ENCODE measurements at regions not wholly inside any gene's neighbourhood (a gene's known extent, or its start where the extent isn't known, plus 50 kb on each side); places are given as distances from the start of the nearest gene placed in this dataset.

GRCh38 chr2:7701791-7702190 is 784.6 kb downstream of the RNF144A start:
- TF ChIP-seq CTCF (IDR thresholded peaks at IDR 0.05; ENCODE audit: low read length, missing control alignments), result no peak
- DNase-seq (ENCODE audit: low read depth), result no peak
- no peak overlapping the region for H3K4me3 ChIP-seq (replicated peaks; ENCODE audit: low read depth, low read length)

- TF ChIP-seq CTCF (IDR thresholded peaks at IDR 0.05; ENCODE audit: low read length, missing control alignments), result no peak
- DNase-seq (ENCODE audit: low read depth), result no peak
- H3K4me3 ChIP-seq (replicated peaks; ENCODE audit: low read depth, low read length), result no peak overlapping the region
Observed at GRCh38 chr2:7703048-7703447, 785.8 kb downstream of the RNF144A start.

- TF ChIP-seq CTCF (IDR thresholded peaks at IDR 0.05; ENCODE audit: low read length, missing control alignments), result no peak
- no peak for DNase-seq (ENCODE audit: low read depth)
- no peak overlapping the region for H3K4me3 ChIP-seq (replicated peaks; ENCODE audit: low read depth, low read length)
Observed at GRCh38 chr2:7703543-7704144, 786.4 kb downstream of the RNF144A start.

- no peak overlapping the region for H3K4me3 ChIP-seq (replicated peaks; ENCODE audit: low read depth, low read length)
- TF ChIP-seq CTCF (IDR thresholded peaks at IDR 0.05; ENCODE audit: low read length, missing control alignments), result no peak
- peak; percentile 3 for DNase-seq (ENCODE audit: low read depth)
Observed at GRCh38 chr2:7704296-7704865, 787.2 kb downstream of the RNF144A start.

GRCh38 chr2:7706791-7707190 is 789.6 kb downstream of the RNF144A start:
- no peak for TF ChIP-seq CTCF (IDR thresholded peaks at IDR 0.05; ENCODE audit: low read length, missing control alignments)
- DNase-seq (ENCODE audit: low read depth), result no peak
- no peak overlapping the region for H3K4me3 ChIP-seq (replicated peaks; ENCODE audit: low read depth, low read length)

- no peak for DNase-seq (ENCODE audit: low read depth)
- no peak overlapping the region for H3K4me3 ChIP-seq (replicated peaks; ENCODE audit: low read depth, low read length)
- no peak for TF ChIP-seq CTCF (IDR thresholded peaks at IDR 0.05; ENCODE audit: low read length, missing control alignments)
Observed at GRCh38 chr2:7707723-7708122, 790.5 kb downstream of the RNF144A start.

GRCh38 chr2:7709907-7710306 is 792.7 kb downstream of the RNF144A start:
- DNase-seq (ENCODE audit: low read depth), result no peak
- no peak overlapping the region for H3K4me3 ChIP-seq (replicated peaks; ENCODE audit: low read depth, low read length)
- TF ChIP-seq CTCF (IDR thresholded peaks at IDR 0.05; ENCODE audit: low read length, missing control alignments), result no peak

Measured in fibroblast of pulmonary artery (primary cell).